Calu3 (cell line): ENCODE measurements at regions not wholly inside any gene's neighbourhood (a gene's known extent, or its start where the extent isn't known, plus 50 kb on each side); places are given as distances from the start of the nearest gene placed in this dataset.

Source experiments
- BruUV-seq: library from RNA; stranded (reverse); fragments of 400-500 nt; replicated peaks from 2 replicates; lab custom pipeline; 2021; lab: Mats Ljungman, UMichigan
- CTCF ChIA-PET: fragments of 300-600 bp; sonication (Branson Sonifier 250); formaldehyde crosslinking; loops from one replicate; lab custom pipeline; 2022; ENCODE audit warnings: antibody characterized with exemption; lab: Charles Lee
- DNase-seq: peaks from one replicate; pipeline ENCODE4 v3.0.0; 2022
- H3K27ac Mint-ChIP-seq: one replicate; pipeline ENCODE4 v1.8.0; 2022; ENCODE audit warnings: mixed read lengths; ENCODE audit not compliant: unreplicated experiment
- H3K27me3 Mint-ChIP-seq: one replicate; pipeline ENCODE4 v1.8.0; 2022; ENCODE audit warnings: mixed read lengths; ENCODE audit not compliant: unreplicated experiment
- H3K36me3 Mint-ChIP-seq: one replicate; pipeline ENCODE4 v1.8.0; 2022; ENCODE audit warnings: mild to moderate bottlenecking, moderate library complexity, mixed read lengths; ENCODE audit not compliant: insufficient read depth, unreplicated experiment
- H3K4me1 Mint-ChIP-seq: one replicate; pipeline ENCODE4 v1.8.0; 2022; ENCODE audit warnings: mild to moderate bottlenecking, low read depth, mixed read lengths; ENCODE audit not compliant: unreplicated experiment
- H3K4me3 Mint-ChIP-seq: one replicate; pipeline ENCODE4 v1.8.0; 2022; ENCODE audit warnings: mild to moderate bottlenecking, low read depth, moderate library complexity, mixed read lengths; ENCODE audit not compliant: unreplicated experiment
- H3K9me3 Mint-ChIP-seq: one replicate; pipeline ENCODE4 v1.8.0; 2022; ENCODE audit warnings: low read depth, mixed read lengths; ENCODE audit not compliant: unreplicated experiment
- intact Hi-C: fragments of 100-400 bp; cut with micrococcal nuclease; formaldehyde crosslinking; loops from one replicate; pipeline ENCODE4 v1.10.0; 2022; ENCODE audit not compliant: unreplicated experiment
- TF ChIP-seq, protein P1 (sequence below): fragments of 200-600 bp; IDR thresholded peaks from one replicate; pipeline ENCODE4 v1.8.0; 2022; ENCODE audit warnings: antibody characterized with exemption; ENCODE audit not compliant: unreplicated experiment

- BruUV-seq, result no TSS peak
- no peaks in the 10 kb centered on the region for H3K36me3 Mint-ChIP-seq
- CTCF ChIA-PET, result no interaction called here
- no peak overlapping the region for H3K4me3 Mint-ChIP-seq
- TF ChIP-seq, protein P1, sequence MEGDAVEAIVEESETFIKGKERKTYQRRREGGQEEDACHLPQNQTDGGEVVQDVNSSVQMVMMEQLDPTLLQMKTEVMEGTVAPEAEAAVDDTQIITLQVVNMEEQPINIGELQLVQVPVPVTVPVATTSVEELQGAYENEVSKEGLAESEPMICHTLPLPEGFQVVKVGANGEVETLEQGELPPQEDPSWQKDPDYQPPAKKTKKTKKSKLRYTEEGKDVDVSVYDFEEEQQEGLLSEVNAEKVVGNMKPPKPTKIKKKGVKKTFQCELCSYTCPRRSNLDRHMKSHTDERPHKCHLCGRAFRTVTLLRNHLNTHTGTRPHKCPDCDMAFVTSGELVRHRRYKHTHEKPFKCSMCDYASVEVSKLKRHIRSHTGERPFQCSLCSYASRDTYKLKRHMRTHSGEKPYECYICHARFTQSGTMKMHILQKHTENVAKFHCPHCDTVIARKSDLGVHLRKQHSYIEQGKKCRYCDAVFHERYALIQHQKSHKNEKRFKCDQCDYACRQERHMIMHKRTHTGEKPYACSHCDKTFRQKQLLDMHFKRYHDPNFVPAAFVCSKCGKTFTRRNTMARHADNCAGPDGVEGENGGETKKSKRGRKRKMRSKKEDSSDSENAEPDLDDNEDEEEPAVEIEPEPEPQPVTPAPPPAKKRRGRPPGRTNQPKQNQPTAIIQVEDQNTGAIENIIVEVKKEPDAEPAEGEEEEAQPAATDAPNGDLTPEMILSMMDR, result no peak
- H3K27me3 Mint-ChIP-seq, result peaks cover 80% of the 10 kb centered on the region
- intact Hi-C loops, result no loop called here
- H3K4me1 Mint-ChIP-seq, result no peaks in the 10 kb centered on the region
- DNase-seq, result no peak
- H3K27ac Mint-ChIP-seq, result no peak overlapping the region
- no peaks in the 10 kb centered on the region for H3K9me3 Mint-ChIP-seq
These were observed 212.6 kb downstream of the ABCC12 start for GRCh38 chr16:47943235-47943634.

DNA sequence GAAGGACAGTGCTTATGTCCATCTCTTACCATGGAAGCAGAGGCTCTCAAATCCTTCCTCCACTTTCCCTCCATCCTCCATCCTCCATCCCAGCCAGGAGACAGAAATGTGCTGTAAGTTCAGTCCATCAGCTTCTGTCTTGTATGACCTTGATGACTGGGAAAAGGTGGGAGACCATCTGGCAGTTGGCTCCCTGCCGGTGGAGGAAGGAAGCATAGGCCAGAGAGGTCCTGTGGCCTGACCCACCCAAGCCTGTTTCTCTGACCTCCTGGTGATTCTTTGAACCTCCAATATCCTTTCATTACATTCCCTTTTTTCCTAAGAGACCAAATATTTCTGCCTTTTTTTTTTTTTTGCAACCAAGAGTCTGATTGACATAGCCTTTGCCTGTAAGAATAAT lies 215.3 kb downstream of the ABCC12 start:
- H3K4me1 Mint-ChIP-seq, result no peaks in the 10 kb centered on the region
- CTCF ChIA-PET, result no interaction called here

DNA sequence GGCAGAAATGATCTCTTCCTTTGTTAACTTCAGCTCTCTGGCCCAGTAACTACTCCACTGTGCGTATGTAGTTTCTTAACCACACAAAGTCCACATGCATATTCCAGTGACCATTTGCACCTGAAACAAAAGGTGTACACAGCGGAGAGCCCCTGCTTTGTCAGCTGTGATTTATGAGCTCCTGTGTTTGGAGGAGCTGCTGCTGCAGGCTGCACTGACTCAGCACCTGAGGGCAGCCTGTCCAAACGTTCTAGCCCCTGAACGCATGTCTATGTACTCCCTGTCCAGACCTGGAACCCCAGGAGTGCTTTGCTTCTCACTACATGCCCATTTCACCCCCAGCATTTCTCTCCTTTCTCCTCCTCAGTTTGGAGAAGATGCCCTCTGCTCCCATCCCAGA lies 216.1 kb downstream of the ABCC12 start:
- CTCF ChIA-PET, result no interaction called here
- DNase-seq, result no peak
- H3K4me3 Mint-ChIP-seq, result no peak overlapping the region
- H3K27me3 Mint-ChIP-seq, result peaks cover 68% of the 10 kb centered on the region
- no peak overlapping the region for H3K27ac Mint-ChIP-seq
- no peaks in the 10 kb centered on the region for H3K9me3 Mint-ChIP-seq
- TF ChIP-seq, protein P1, result no peak
- intact Hi-C loops, result no loop called here
- no TSS peak for BruUV-seq
- H3K4me1 Mint-ChIP-seq, result no peaks in the 10 kb centered on the region
- no peaks in the 10 kb centered on the region for H3K36me3 Mint-ChIP-seq

More for the DNA sequence above, 215.3 kb downstream of the ABCC12 start:
- TF ChIP-seq, protein P1, result no peak
- no peak for DNase-seq
- no TSS peak for BruUV-seq
- Mint-ChIP-seq H3K27ac (no peak overlapping the region), H3K4me3 (no peak overlapping the region), H3K27me3 (peaks cover 69% of the 10 kb centered on the region), H3K9me3 (no peaks in the 10 kb centered on the region), H3K36me3 (no peaks in the 10 kb centered on the region)
- intact Hi-C loops, result no loop called here

DNA sequence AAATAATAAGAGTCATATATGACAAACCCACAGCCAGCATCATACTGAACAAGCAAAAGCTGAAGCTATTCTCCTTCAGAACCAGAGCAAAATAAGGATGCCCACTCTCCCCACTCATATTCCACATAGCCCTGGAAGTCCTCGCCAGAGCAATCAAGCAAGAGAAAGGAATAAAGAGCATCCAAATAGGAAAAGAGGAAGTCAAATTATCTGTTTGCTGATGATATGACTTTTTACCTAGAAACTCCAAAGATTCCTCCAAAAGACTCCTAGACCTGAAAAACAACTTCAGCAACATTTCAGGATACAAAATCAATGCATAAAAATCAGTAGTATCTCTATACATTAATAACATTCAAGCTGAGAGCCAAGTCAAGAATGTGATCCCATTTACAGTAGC lies 217.5 kb downstream of the ABCC12 start:
- no TSS peak for BruUV-seq
- Mint-ChIP-seq H3K27ac (no peak overlapping the region), H3K4me1 (no peaks in the 10 kb centered on the region), H3K36me3 (no peaks in the 10 kb centered on the region), H3K9me3 (no peaks in the 10 kb centered on the region), H3K27me3 (peaks cover 57% of the 10 kb centered on the region), H3K4me3 (no peak overlapping the region)
- TF ChIP-seq, protein P1, result no peak
- DNase-seq, result no peak
- CTCF ChIA-PET, result no interaction called here
- intact Hi-C loops, result no loop called here
